HG02571 (cell line): ENCODE measurements at regions not wholly inside any gene's neighbourhood (a gene's known extent, or its start where the extent isn't known, plus 50 kb on each side); places are given as distances from the start of the nearest gene placed in this dataset.

ENCODE experiments used
- ATAC-seq: cut with Tn5 transposase; IDR thresholded peaks from one replicate; pipeline ENCODE4 v1.9.1; 2021; ENCODE audit warnings: mild to moderate bottlenecking, moderate library complexity; ENCODE audit not compliant: unreplicated experiment

DNA sequence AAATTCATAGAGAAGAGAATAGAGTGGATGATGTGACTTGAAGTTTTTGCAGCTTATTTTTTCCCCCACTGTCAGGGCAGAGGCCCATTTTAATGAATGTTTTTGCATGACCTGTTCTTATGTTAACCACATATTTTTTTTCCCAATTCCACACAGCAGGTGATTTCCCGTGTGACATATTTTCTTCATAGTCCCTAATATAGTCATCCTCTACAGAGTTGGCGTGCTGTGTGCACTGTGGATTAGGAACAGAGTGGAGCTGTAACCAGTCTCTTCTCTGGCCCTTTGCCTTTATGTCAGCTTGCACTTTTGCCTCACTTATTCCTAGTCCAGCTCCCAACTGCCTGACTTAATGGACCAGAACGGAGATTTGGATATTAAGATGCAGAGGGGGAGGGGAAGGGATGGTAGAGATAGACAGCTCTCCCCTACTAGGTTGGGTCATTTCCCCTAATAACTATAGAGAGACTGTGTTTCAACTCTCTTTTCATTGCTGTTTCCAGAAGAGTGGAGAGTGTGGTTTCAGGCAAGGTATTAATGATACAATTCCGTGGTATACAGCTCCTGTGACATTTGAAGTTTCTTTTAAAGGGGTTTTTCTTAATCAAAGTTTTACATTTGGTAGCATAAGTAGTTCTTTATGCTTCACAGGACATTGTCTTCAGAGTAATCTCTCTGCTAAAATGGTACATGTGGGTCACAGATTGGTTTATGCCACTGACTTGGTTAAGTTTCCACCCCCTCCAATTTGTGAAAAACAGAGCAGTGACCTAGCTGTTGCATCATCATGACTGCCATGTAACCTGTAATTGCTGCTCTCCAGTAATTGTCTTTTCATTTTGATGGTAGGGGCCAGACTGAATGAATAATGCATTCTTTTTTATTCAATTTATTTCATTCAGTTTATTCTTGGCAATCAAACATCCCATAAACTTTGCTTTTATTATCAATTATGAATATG lies 161.3 kb downstream of the HAUS1 start:
- no peak for ATAC-seq

- ATAC-seq, result no peak
Observed at GRCh38 chr18:46266473-46266872, 162.3 kb downstream of the HAUS1 start.

DNA sequence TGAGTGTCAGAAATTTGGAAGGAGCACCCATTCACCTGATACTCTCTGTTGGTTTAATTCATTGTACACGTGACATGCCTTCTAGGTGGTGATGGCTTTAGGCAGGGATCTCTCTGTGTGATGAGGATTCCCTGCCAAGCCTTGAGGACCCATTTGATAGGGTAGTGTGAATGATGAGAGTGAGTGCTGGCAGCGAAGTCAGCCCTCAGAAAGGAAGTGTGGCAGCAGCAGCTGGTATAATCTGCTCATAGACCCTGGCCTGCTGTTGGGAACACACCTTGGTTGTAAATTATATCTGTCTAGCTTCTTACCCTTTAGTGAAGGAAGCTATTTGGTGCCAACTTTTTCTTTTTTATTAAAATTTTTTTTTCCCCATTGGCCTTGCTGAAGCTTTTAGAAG lies 164.5 kb downstream of the HAUS1 start:
- no peak for ATAC-seq

DNA sequence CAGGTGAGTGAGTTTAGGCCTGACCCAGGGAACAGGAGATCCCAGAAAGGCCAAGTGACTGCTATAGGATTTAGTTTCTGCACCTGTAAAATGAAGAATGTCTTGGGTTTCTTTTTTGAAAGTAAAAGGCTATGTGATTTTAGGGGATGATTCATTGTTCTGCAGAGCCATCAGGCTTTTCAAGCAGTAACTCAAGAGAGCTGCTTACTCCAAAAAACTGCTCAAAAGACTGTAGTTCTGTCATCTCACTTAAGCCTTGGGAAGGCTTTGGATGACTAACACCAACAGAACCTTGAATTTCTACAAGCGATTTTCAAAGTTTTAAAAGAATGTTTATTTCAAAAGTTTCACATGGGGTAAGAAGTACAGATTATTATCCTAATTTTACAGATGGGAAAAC lies 165.1 kb downstream of the HAUS1 start:
- ATAC-seq, result no peak

GRCh38 chr18:46271488-46271887 lies 167.3 kb downstream of the HAUS1 start:
- ATAC-seq, result no peak

DNA sequence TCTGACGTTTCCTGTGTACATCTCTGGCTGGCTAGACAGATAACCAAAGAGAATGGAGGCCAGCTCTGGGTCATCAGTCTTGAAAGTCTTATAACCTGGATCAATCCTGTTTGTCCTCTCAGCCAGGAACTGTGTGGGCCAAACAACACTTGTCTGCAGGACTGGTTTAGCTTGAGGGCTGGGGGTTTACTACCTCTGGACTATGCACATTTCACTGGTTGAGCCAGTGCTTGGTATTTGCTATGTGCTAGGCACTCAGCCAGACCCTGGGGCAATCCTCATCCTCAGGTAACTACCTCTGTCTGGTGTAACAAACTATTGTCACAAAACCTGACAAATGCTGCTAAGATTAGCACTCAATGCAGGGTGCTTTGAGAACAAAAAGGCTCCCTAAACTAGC lies 169.7 kb downstream of the HAUS1 start:
- ATAC-seq, result no peak

- ATAC-seq, result no peak
Observed at GRCh38 chr18:46274266-46274665, 170.1 kb downstream of the HAUS1 start.

DNA sequence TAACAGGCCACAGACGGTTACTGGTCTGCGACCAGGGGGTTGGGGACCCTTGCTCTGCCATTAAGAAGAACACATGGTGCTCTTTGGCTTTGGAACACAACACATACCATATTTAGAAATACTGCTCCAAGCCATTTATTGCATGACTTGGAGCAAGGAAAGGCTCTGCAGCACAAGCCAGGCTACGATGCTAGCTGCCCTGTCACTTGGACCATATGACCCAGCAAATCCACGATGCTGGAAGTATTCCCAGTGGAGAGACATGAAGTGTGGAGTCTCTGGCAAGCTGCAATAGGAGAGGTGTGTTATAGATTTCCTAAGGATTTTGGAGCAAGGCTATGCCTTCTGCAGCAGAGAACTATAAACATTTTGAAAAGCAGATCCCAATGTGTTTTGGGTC lies 171.2 kb downstream of the HAUS1 start:
- ATAC-seq, result no peak

GRCh38 chr18:46276748-46277147 lies 172.6 kb downstream of the HAUS1 start:
- ATAC-seq, result no peak

DNA sequence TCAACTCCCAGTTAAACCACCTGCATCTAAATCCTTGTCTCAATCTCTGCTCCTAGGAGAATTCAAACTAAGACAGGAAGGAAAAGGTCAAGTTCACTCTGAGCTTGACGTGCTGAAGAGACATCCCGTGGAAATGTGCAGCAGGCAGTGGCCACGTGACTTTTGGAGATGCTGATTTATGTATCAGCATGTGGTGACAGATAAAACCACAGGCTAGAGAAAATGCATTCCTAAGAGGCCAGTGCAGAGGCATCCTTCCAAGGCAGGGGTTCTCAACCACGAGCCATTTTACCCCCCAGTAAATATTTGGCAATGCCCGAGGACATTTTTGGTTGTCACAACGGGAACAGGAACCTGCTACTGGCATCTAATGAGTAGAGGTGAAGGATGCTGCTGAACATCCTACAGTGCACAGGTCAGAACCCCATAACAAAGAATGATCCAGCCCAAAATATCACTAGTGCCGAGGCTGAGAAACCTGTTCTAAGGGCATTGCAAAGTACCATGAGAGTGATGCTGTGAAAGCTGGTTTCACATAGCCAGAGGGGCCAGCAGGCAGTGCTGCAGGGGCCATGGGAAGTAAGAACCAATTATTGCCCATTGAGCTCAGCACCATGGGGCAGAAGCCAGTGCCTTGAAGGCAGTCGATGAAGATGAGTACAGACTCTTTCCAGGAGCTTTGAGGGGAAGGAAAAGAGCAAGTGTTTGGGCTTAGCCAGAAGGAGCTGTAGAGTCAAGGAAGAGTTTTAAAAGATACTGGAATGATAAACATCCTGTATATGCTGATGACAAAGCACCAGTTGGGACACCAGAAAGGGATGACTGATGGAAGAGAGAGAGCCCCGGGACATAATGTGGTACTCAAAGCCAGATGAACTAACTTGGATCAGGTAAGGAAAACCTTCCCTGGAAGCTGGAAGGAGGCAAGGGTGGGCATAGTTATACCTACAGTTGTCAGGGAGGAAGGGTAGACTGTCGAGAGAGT lies 174.6 kb downstream of the HAUS1 start:
- no peak for ATAC-seq

DNA sequence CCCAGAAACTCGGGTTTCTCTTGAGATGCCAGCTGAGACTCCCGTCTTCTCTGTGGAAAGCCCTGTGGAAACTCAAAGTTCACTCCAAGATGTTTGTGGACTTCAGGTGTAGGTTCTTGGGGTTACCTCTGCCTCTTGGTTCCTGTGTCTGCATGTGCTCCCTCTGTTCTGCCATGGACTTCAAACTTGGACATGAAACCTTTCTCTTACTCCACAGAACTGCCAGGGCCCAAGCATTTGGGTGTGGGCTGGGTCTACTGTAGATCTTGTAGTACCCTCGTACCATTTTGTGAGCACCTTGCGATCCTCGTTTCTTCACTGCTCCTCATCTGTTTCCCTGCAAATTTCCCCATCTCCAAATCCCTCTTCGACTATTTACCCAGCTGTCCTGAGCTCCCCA lies 175.5 kb downstream of the HAUS1 start:
- ATAC-seq, result no peak

DNA sequence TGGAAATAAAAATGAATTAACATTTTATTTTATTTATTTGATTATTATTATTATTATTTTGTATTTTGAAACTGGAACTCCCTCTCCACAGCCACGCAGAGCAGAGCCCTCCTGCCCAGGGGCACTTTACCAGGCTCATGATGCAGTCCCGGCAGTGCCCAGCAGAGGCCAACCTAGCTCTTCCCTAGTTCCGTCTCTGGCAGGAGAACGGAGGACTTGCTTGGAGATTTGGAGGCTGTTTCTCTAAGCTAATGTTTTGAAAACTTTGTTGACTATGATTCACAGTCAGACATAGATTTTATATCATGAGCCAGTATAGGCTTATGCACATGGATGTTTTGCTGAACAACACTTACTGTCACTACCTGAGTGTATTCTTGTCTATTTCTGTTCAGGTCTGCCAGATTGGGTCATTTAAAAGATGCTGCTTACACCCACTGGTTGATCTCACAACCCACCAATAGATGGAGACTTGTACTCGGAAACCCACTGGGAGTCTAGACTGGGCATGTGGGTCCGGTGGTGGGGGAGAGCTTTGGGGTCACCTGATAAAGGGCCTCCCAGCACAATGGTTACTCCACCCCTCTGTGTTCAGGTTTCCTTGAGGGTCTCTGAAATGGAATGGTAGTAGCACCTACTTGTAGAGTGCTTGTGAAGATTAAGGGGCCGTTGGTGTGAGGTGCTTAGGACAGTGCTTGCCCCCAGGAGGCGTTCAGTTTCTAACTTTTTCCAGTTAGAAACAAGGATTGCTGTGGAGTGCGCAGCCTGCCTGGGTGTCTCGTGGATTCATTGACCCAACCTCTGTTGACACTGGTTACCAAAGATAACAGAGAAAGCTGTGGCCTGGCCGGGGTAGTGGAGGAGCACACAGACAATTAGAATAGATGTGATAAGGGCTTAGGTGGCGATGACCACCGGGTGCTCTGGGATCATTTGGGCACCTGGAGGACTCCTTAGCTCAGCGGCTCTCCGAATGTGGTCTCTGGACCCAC lies 177.3 kb downstream of the HAUS1 start:
- ATAC-seq, result peak; percentile 58

- no peak for ATAC-seq
Observed at GRCh38 chr18:46282177-46282570, 178.0 kb downstream of the HAUS1 start.

GRCh38 chr18:46282646-46283045 lies 178.5 kb downstream of the HAUS1 start:
- no peak for ATAC-seq

GRCh38 chr18:46283268-46283667 lies 179.1 kb downstream of the HAUS1 start:
- ATAC-seq, result no peak

DNA sequence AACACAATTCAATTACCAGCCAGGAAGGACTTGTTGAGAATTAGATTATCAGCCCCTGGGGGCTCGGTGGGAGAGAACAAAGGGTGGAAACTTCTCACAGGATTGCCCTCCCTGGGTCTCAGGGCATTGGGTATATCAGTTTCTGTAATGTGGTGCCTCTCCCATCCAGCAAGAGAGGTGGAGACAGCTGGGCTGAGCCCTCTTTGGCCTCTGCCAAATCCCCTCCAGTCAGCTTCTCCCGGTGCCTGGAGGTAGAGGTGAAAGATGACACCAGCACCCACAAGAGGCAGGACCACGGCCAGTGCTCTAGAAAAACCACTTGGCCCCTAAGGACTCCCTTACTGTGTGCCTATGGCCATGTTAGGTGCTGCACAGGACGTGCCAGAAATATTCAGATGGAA lies 179.7 kb downstream of the HAUS1 start:
- ATAC-seq, result no peak

DNA sequence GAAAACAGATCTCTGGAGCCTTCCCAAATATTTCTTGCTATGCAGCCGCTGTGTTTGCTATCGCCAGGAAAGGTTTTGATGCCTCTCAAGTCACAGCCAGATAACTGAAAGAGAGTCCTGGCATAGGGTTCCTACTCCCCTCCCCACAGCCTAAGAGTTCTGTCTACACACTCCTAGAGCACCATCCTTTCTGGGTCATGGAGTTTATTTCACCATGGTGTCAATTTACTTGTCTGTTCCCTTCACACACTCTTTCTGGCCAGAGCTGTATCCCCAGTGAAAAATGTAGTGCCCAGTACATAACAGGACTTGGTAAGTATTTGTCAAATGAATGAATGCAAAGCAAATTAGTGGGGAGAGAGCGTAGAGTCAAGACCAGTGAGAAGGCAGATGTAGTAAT lies 185.3 kb downstream of the HAUS1 start:
- ATAC-seq, result no peak

DNA sequence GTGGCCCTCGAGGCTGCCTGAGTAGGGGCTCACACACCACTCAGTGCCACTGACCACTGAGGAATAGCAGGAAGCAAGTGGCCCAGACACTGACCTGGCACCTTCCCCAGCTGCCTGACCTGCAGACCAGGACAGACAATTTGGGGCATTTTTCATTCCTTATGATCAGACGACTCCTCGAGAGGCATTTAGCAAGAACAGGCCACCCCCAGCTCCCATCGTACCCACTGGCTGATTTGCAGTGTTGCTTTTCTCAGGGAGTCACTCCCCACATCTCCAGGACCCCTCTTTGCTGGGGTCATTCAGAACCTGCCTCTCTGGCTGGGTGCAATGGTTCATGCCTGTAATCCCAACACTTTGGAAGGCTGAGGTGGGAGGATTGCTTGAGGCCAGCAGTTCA lies 185.7 kb downstream of the HAUS1 start:
- no peak for ATAC-seq

DNA sequence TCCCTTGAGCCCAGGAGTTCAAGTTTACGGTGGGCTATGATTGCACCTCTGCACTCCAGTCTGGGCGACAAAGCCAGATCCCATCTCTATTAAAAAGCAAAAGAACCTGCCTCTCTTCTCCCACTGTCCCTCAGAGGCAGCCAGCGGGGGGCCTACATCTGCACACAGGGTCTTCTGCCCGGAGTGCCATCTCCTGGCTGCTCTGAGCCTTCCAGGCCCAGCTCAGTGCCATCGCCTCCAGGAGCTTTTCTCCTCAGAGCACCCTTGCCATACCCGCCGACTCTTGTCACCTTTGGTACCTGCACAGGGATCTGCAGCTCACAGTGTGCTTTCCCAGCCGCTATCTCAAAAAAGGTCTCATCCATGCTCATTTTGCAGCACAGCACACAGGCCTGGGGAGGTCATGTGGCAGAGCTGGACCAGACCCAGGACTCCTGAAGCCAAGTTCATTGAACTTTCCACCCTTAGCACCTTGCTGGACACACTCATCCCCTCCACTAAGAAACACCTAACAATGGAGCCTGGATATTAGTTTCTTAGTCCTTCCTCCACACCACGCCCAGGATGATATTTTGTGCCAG lies 186.3 kb downstream of the HAUS1 start:
- ATAC-seq, result no peak

GRCh38 chr18:46291149-46291548 lies 187.0 kb downstream of the HAUS1 start:
- no peak for ATAC-seq
